ENCODE measurements at regions not wholly inside any gene's neighbourhood (a gene's known extent, or its start where the extent isn't known, plus 50 kb on each side); places are given as distances from the start of the nearest gene placed in this dataset.
"Not testable (repeated sequence)": the region's sequence is repeated elsewhere in the genome, so short reads cannot be mapped to it uniquely, and the experiment has no call there.

GRCh38 chr11:90455347-90455920 lies 232.6 kb upstream of the CHORDC1 start:
- not testable (repeated sequence) for DNase-seq

GRCh38 chr11:90453525-90453924 lies 230.7 kb upstream of the CHORDC1 start:
- DNase-seq = no peak

GRCh38 chr11:90449606-90450005 lies 226.8 kb upstream of the CHORDC1 start:
- no peak for DNase-seq

- DNase-seq = no peak
Observed at GRCh38 chr11:90448256-90448655, 225.4 kb upstream of the CHORDC1 start.

- no peak for DNase-seq
Observed at GRCh38 chr11:90447618-90448017, 224.8 kb upstream of the CHORDC1 start.

- no peak for DNase-seq
Observed at GRCh38 chr11:90446207-90446606, 223.4 kb upstream of the CHORDC1 start.

GRCh38 chr11:90438069-90438468 lies 215.2 kb upstream of the CHORDC1 start:
- DNase-seq = no peak

- no peak for DNase-seq
Observed at GRCh38 chr11:90434858-90435257, 212.0 kb upstream of the CHORDC1 start.

GRCh38 chr11:90428836-90429235 lies 206.0 kb upstream of the CHORDC1 start:
- no peak for DNase-seq

GRCh38 chr11:90426442-90426841 lies 203.6 kb upstream of the CHORDC1 start:
- DNase-seq = no peak

- DNase-seq = no peak
Observed at GRCh38 chr11:90423378-90423777, 200.5 kb upstream of the CHORDC1 start.

- not testable (repeated sequence) for DNase-seq
Observed at GRCh38 chr11:90422787-90423186, 199.9 kb upstream of the CHORDC1 start.

GRCh38 chr11:90414221-90414620 lies 191.4 kb upstream of the CHORDC1 start:
- no peak for DNase-seq

GRCh38 chr11:90407350-90407749 lies 184.5 kb upstream of the CHORDC1 start:
- no peak for DNase-seq

GRCh38 chr11:90392692-90393091 lies 169.8 kb upstream of the CHORDC1 start:
- no peak for DNase-seq

- DNase-seq = no peak
Observed at GRCh38 chr11:90391756-90392155, 168.9 kb upstream of the CHORDC1 start.

GRCh38 chr11:90380206-90380605 lies 157.4 kb upstream of the CHORDC1 start:
- no peak for DNase-seq

- no peak for DNase-seq
Observed at GRCh38 chr11:90373971-90374370, 151.1 kb upstream of the CHORDC1 start.

- no peak for DNase-seq
Observed at GRCh38 chr11:90364527-90364926, 141.7 kb upstream of the CHORDC1 start.

GRCh38 chr11:90363739-90364138 lies 140.9 kb upstream of the CHORDC1 start:
- no peak for DNase-seq

- DNase-seq = no peak
Observed at GRCh38 chr11:90355200-90355599, 132.4 kb upstream of the CHORDC1 start.

GRCh38 chr11:90349731-90350130 lies 126.9 kb upstream of the CHORDC1 start:
- no peak for DNase-seq

GRCh38 chr11:90344546-90344945 lies 121.7 kb upstream of the CHORDC1 start:
- no peak for DNase-seq

GRCh38 chr11:90343673-90344072 lies 120.8 kb upstream of the CHORDC1 start:
- no peak for DNase-seq

GRCh38 chr11:90341986-90342385 lies 119.1 kb upstream of the CHORDC1 start:
- no peak for DNase-seq

GRCh38 chr11:90332415-90332814 lies 109.6 kb upstream of the CHORDC1 start:
- no peak for DNase-seq
